Ovary (tissue), 7 donors: ENCODE measurements at regions not wholly inside any gene's neighbourhood (a gene's known extent, or its start where the extent isn't known, plus 50 kb on each side); places are given as distances from the start of the nearest gene placed in this dataset.

Source experiments
- DNase-seq, 5 donors: peaks; one replicate each; pipeline ENCODE4 v3.0.0-alpha.2; 2019 to 2020
- H3K27ac ChIP-seq, 2 donors: fragments of 200-600 bp; one replicate each; pipeline versions ENCODE4 v1.5.1 to v1.8.0; 2019 to 2022
- H3K27me3 ChIP-seq: fragments of 200-600 bp; one replicate; pipeline ENCODE4 v1.8.0; 2022
- H3K36me3 ChIP-seq: fragments of 200-600 bp; sonication (generic); one replicate; pipeline ENCODE4 v1.5.1; 2019
- H3K4me1 ChIP-seq: one replicate; pipeline ENCODE4 v1.8.1; 2013; ENCODE audit warnings: mild to moderate bottlenecking, moderate library complexity; ENCODE audit not compliant: insufficient read depth
- H3K4me3 ChIP-seq: fragments of 200-600 bp; sonication (generic); one replicate; pipeline ENCODE4 v1.5.1; 2017
- H3K9me3 ChIP-seq, 2 donors: fragments of 200-600 bp in 1 of 2; sonication (generic) in 1 of 2; one replicate each; pipeline versions ENCODE4 v1.5.1 to v1.8.1; 2013 to 2019; ENCODE audit warnings: mild to moderate bottlenecking in 1 of 2, moderate library complexity in 1 of 2
- EP300 ChIP-seq: sonication (generic); formaldehyde crosslinking; IDR thresholded peaks from one replicate; pipeline ENCODE4 v1.6.1; 2017; ENCODE audit warnings: antibody characterized with exemption
- POLR2A ChIP-seq: fragments of 450-650 bp; IDR thresholded peaks from one replicate; pipeline ENCODE4 v1.6.1; 2017; ENCODE audit warnings: antibody characterized with exemption, mild to moderate bottlenecking, moderate library complexity
- WGBS, 3 donors: extraction: QIAGEN DNeasy Blood & Tissue Kit in 1 of 3; methylation state at CpG; one replicate each; pipeline versions ENCODE4 v1.1.5 to v1.1.7; 2013 to 2017; 5-methylcytosine and 5-hydroxymethylcytosine counted together
- intact Hi-C, 4 donors: fragments of 100-400 bp; cut with DNase I; formaldehyde crosslinking; loops; one replicate each; pipeline versions ENCODE4 v1.11.0 to v1.15.1; 2022 to 2023
- TF ChIP-seq, protein P1 (sequence below), 3 donors: fragments of 450-650 bp in 2 of 3; fragments of 200-600 bp in 1 of 3; IDR thresholded peaks; one replicate each; pipeline versions ENCODE4 v1.5.1 to v1.8.0; 2016 to 2022; ENCODE audit warnings: antibody characterized with exemption in 3 of 3, mild to moderate bottlenecking in 1 of 3
- donor health status: DM: no; HTN: no; CAD: no; lungs with moderate emphysema.
- donor health status: DM: no; HTN: no; CAD: no.
- donor health status: Bipolar disorder and iron deficiency.
- donor health status: DM: no; HTN: no; CAD: no.
- donor health status: DM: yes; HTN: yes; CAD: no.

DNA sequence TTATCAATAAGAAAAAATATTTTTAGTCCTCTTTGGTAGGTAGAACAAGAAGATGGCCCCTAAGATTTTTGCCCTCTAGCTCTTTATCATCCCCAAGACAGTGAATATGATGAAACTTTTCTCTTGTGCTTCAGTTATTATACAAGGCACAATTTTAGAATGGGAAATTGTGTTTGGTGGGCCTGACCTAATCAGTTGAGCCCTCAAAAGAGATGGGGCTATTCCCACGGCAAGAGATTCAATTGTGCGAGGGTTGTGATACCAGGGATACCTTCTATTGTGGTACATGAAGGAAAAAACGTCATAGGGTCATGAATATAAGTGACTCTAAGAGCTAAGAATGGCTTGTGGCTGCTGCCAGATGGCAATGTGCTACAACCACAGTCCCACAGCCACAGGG is 94.0 kb upstream of the COX7C start:
- intact Hi-C loops = no loop called here
- Histone ChIP-seq H3K4me1 (no peaks in the 10 kb centered on the region), H3K27ac (no peak overlapping the region), H3K36me3 (no peaks in the 10 kb centered on the region), H3K4me3 (no peak overlapping the region), H3K9me3 (no peaks in the 10 kb centered on the region), H3K27me3 (no peaks in the 10 kb centered on the region)
- WGBS, 3 donors = 73 to 80% (median 76%) methylated on average over 3 of the region's 3 CpGs
- no peak for TF ChIP-seq EP300
- TF ChIP-seq POLR2A = no peak
- TF ChIP-seq, protein P1, sequence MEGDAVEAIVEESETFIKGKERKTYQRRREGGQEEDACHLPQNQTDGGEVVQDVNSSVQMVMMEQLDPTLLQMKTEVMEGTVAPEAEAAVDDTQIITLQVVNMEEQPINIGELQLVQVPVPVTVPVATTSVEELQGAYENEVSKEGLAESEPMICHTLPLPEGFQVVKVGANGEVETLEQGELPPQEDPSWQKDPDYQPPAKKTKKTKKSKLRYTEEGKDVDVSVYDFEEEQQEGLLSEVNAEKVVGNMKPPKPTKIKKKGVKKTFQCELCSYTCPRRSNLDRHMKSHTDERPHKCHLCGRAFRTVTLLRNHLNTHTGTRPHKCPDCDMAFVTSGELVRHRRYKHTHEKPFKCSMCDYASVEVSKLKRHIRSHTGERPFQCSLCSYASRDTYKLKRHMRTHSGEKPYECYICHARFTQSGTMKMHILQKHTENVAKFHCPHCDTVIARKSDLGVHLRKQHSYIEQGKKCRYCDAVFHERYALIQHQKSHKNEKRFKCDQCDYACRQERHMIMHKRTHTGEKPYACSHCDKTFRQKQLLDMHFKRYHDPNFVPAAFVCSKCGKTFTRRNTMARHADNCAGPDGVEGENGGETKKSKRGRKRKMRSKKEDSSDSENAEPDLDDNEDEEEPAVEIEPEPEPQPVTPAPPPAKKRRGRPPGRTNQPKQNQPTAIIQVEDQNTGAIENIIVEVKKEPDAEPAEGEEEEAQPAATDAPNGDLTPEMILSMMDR (IDR thresholded peaks at IDR 0.05) = no peak
- no peak for DNase-seq

DNA sequence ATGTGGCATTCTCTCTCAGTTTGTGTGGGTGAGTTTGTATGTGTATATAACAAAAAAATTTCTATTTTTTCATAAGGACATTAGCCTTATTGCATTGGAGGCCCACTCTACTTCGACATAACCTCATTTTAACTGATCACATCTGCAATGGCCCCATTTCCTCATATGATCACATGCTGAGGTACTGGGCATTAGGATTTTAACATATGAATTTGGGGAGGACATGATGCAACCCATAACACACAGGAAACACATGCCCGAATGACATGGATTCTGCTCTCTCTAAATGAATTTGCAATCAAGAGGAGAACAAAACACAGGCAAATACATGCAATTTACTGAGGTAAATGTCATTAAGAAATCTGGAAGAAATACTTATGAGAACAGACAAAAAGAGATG is 92.1 kb upstream of the COX7C start:
- TF ChIP-seq POLR2A (no peak), EP300 (no peak)
- TF ChIP-seq, protein P1 (IDR thresholded peaks at IDR 0.05) = no peak
- H3K36me3 ChIP-seq = no peaks in the 10 kb centered on the region
- no peak for DNase-seq
- intact Hi-C loops = no loop called here
- no peak overlapping the region for H3K27ac ChIP-seq
- H3K4me3 ChIP-seq = no peak overlapping the region
- 83 to 87% (median 85%) methylated on average over 2 of the region's 2 CpGs for WGBS, 3 donors
- no peaks in the 10 kb centered on the region for H3K9me3 ChIP-seq
- no peaks in the 10 kb centered on the region for H3K27me3 ChIP-seq
- H3K4me1 ChIP-seq = no peaks in the 10 kb centered on the region

DNA sequence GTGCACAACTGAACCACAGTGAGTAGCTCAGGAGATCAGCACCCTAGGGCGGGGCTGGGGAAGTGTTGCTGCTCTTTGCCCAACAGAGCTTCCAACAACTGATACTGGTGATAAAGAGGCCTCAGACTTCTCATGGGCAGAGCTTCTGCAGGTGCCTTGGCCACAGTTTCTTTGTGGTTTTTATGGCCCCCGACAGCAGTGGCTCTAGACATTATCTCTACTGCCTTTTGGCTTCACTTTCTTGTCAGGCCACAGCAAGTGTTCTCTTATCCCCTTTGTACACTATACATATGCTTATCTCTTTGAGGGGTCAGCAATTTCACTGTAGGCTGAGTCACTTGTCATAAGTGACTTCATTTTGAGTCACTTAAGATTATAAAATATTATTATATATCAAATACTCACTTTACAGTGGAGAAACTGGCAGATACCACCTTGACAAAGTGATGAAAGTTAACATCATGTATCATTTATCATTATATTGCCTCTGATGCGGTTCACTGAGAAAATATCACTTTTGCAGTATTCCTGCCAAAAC is 90.9 kb upstream of the COX7C start:
- WGBS, 3 donors = 57 to 78% (median 70%) methylated on average over 3 of the region's 3 CpGs
- Histone ChIP-seq H3K9me3 (no peaks in the 10 kb centered on the region), H3K4me3 (no peak overlapping the region), H3K27ac (no peak overlapping the region), H3K4me1 (no peaks in the 10 kb centered on the region), H3K36me3 (no peaks in the 10 kb centered on the region), H3K27me3 (no peaks in the 10 kb centered on the region)
- no peak for DNase-seq
- intact Hi-C loops = no loop called here
- TF ChIP-seq, protein P1 (IDR thresholded peaks at IDR 0.05) = no peak
- TF ChIP-seq EP300 (no peak), POLR2A (no peak)

DNA sequence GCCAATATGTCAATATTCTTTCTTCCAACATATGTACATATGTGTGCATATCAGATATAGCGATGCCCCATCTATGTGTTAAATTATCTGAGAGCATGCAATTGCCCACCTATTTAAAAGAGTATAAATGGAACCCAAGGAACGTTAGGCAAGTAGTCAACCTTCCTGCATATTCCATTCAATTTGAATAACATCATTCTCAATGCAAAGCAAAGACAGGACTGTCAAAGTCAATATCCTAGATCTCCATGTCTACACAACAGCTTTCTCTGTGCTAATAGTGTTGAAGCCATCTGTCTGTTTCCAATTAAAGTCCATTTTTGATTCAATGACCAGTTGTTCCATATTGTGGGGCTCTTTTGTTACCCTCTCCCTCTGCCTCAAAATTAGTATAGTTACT is 85.3 kb upstream of the COX7C start:
- TF ChIP-seq EP300 (no peak), POLR2A (no peak)
- TF ChIP-seq, protein P1 (IDR thresholded peaks at IDR 0.05) = no peak
- 82 to 85% (median 84%) methylated on average over 2 of the region's 2 CpGs for whole genome bisulfite sequencing, 3 donors
- no peaks in the 10 kb centered on the region for H3K36me3 ChIP-seq
- H3K9me3 ChIP-seq = no peaks in the 10 kb centered on the region
- intact Hi-C loops = no loop called here
- no peak overlapping the region for H3K27ac ChIP-seq
- no peaks in the 10 kb centered on the region for H3K4me1 ChIP-seq
- no peak for DNase-seq
- no peak overlapping the region for H3K4me3 ChIP-seq
- no peaks in the 10 kb centered on the region for H3K27me3 ChIP-seq
